ENCODE measurements at regions not wholly inside any gene's neighbourhood (a gene's known extent, or its start where the extent isn't known, plus 50 kb on each side); places are given as distances from the start of the nearest gene placed in this dataset.

DNA sequence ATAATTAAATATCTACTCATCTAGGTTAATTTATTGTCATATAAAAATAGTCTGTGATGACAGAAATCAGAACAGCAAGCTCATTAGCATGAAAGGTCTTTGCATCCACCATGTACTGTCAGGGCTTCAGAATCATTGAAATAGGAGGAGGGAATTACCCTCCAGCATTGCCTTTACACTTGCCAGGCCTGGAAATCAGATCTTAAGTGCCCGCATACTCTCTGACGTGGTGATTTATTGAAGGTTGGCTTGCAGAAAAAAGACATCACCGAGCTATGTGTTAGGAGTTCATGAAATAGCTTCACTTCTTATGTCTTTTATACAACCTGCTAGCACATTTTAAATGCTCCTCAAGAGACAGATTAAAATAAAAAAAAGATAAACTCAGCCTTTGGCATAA is 661.7 kb upstream of the SLITRK1 start:
- DNase-seq (no peak), ATAC-seq (no peak)
- intact Hi-C loops (cut with DNase I), result no loop called here

DNA sequence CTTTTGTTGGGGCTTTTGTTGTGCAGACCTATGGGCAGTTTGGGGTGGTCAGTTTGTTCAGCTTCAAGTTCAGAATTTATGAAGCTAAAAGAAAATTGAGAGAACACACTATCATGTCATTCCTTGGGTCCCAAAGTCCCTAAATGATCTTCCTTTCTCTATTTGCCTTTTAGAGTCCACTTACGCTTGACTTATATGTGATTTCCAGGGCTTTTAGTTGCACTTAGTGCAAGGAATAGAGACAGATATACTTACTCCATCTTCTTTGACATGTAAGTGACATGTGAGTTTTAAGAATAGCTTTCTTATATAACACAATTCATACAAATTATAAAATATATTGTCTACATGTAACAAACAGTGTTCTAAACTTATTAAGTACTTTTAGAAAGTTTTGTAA is 660.1 kb upstream of the SLITRK1 start:
- ATAC-seq, result no peak
- DNase-seq, result no peak
- intact Hi-C loops (cut with DNase I), result no loop called here

DNA sequence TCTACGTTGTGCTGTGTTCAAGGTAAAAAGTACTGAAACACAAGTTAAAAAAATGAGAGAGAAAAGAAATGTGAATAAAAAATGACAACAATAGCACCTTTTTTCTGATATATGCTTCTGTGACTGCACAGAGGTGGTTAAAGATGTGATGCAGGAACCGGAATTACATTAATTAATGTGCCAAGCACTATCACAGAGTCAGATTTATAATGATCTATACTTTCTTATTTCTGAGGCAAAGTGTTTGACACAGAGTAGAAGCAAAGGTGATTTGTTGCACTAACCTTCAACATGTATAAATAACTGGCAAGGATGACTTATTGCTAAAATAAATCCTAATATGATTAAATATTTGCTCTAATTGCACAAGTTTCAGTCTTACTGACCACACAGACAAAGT is 654.6 kb upstream of the SLITRK1 start:
- intact Hi-C loops (cut with DNase I), result no loop called here
- ATAC-seq, result no peak
- DNase-seq, result no peak

DNA sequence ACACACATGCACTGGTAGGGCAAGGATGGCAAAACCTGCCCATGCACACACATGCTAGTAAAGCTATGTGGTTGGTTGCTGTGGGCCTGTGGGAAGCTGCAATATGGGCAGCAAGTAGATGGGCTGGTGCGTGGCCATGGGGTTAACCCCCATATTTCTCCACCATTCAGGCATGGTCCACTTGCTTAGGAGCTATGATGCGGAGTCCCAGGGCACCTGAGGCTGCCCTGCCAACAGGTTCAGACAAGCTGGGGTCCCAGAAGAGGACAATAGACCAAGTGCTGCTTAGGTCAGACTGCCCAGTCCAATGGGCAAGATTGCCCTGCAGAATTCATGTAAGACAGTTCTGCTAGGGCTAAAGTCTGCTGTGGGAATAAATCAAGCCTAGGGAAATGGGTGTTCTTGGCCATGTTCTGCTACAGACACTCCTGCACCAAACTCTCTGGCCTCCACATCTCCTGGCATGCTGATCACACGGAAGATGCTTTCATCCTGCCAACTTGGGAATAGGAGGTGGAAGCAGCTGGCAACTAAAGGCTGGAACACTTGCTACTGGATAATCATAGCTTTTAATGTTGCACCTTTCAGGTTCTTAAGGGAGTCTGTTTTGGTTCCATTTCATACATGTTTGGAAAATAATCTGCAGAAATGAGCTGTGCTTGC is 646.3 kb upstream of the SLITRK1 start:
- no peak for ATAC-seq
- no peak for DNase-seq
- intact Hi-C loops (cut with DNase I), result no loop called here

DNA sequence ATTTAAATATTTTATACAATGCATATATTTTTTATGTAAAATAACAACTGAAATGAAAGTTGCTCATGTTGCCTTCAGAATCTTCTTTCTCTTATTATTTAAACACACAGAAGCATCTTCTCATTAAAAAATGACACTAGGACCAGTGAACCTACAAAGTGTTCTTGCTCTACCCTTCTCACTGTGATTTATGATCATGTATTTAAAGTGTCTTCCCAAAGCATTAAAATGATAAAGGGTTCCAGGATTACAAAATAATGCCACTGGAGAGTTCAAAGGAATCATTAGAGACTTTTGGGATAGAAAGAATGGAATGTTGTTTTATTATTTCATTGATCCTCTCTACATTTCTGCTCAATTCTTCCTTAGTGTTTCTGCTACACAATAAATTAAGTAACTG is 643.6 kb upstream of the SLITRK1 start:
- no peak for DNase-seq
- intact Hi-C loops (cut with DNase I), result no loop called here
- ATAC-seq, result no peak

DNA sequence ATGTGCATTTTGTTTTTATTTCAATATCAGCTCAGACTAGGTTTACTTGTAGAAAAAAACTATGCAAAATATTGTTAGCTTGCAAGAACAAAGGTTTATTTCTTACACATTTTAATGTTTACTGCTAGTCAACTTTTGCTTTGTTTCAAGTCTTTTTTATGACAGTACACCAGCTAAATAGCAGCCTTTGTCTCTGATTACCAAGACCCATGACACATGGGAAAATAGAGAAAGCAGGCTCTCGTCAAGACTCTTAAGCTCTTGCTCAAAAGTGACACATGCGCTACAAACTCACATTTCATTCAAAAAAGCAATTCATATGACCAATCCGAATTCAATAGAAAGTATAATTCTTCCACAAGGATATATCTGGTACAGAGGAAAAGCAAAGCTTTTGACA is 642.3 kb upstream of the SLITRK1 start:
- intact Hi-C loops (cut with DNase I), result no loop called here
- DNase-seq (no peak), ATAC-seq (no peak)

DNA sequence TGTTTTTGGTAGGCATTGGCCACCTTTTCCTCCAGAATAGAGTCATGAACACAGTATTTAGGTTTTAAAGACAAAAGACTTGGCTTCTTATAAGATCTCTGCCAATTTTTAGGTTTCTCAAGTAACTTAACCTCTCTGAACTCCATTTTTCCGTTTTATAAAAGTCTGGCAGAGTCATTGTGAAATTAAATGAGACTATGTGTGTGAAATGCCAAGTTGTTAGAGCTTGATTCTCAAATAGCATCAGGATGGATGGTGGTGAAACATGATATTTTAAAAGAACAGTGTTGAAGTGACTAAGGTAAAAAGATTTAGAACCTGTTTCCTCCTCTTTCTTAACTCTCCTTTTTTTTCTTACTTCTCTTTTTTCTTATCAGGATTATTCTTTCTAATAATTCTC is 617.7 kb upstream of the SLITRK1 start:
- ATAC-seq (no peak), DNase-seq (no peak)
- intact Hi-C loops (cut with DNase I), result no loop called here

DNA sequence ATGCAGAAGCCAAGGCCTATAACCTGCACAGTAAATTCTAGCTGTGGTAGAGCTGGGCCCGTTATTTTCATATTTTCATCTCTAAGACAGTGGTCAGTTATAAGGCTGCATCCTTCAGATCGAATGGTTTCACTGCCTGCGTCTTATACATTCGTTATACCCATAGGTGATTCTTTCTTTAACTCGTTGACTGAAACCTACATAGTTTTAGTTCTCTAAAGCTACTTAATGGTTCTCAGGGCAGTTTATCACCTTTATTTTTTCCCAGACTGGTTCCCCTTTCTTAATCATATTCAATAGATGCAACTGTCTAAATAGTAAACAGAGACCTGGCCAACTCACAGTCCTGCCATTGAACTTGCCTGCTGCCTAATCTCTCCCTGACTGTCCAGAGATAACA is 615.3 kb upstream of the SLITRK1 start:
- ATAC-seq, result no peak
- DNase-seq, result no peak
- intact Hi-C loops (cut with DNase I), result no loop called here

DNA sequence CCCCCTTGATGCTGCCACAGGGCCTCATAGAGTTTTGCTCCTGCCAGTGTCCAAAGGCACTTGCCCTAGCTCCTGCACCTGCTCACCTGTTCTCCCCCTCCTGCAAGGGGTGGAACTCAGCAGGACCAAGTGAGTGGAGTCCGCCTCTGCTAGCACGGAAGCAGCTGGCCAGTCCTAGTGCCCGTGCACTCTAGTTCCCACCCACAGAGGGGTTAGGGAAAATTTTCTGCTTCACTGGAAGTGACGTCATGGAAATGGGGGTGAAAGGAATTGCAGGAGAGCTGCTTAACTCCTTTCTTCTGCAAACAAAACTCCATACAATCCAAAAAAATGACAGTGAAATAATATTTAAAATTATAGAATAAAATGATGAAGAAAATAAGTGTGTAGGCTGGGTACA is 609.7 kb upstream of the SLITRK1 start:
- DNase-seq, result no peak
- ATAC-seq, result no peak
- intact Hi-C loops (cut with DNase I), result no loop called here

DNA sequence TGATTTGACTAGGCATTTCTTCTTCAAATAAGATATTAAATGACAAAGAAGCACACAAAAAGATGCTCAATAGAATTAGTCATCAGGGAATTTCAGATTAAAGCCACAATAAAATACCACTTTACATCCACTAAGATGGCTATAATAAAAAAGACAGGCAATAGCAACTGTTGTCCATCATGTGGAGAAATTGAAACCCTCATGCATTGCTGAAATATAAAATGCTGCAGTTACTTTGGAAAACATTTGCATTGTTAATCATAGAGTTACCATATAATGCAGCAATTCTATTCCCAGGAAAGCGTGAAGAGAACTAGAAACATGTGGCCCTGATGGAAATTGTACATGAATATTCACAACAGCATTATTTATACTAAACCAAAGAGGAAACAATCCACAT is 605.5 kb upstream of the SLITRK1 start:
- ATAC-seq (no peak), DNase-seq (no peak)
- intact Hi-C loops (cut with DNase I), result no loop called here

DNA sequence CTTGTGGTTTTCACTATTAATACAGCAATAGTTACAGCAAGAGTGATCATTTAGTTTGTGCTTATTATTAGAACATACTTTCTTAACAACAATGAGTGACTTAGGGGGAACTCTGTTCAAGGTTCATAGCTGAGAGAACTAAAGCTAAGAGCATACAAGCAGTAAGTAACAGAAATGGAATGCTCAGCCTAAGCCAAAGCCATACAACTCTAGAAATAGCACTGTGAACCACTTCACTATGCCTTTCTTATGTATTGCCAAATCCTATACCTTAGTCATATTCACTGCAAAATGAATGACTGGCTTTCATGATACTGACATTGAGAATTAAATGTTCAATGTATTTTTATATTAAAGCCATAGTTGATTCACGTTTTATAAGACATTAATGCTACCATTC is 599.7 kb upstream of the SLITRK1 start:
- intact Hi-C loops (cut with DNase I), result no loop called here
- ATAC-seq (no peak), DNase-seq (no peak)

DNA sequence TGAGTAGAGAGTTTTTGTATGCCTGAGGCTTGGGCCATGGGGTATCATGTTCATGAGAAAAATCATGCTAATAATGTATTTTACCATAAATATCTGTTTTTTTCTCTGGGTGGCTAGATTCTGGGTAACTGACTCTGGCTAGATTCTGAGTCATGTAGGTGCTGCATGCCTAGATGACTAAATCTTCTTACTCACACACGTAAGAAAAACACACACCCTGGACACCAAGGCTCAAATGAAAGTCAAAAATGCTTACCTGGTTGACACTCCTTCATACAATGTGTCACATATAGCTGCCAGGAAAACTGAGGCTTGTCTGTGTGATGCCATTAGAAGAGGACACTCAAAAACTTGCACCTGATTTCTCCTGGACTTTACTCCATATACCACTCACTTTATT is 597.4 kb upstream of the SLITRK1 start:
- DNase-seq (no peak), ATAC-seq (no peak)
- intact Hi-C loops (cut with DNase I), result no loop called here

DNA sequence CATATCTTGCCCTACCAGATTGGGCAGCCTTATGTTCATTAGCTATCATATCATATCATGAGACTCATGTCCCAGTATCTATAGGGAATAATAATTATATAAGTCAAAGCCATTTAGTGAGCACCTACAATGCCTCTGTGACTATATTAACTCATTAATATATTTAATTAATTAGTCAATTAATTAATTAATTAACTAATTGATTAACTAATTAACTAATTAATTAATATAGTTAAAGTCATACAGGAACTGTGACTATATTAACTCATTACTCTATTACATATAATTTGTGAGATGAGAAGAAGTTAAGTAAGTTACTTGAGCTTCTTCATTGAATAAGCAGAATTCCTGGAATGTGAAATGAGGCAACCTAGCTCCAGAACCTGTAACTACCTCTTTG is 588.3 kb upstream of the SLITRK1 start:
- ATAC-seq (no peak), DNase-seq (no peak)
- intact Hi-C loops (cut with DNase I), result no loop called here

DNA sequence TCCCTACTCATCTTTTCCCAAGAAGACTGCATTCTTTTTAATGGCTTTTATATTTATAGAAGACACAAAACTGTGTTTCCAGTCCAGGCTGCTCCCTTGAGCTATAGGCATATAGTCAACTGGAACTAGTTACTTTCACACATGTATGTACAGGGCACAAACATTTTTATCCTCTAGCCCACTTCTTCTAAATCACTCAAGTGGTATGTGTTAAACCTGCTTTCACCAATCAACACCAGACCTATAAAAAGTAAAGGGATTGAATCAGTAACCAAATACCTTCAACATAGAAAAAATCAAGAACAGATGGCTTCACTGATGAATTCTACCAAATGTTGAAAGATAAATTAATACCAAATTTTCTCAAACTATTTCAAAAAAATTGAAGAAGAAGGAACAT is 584.2 kb upstream of the SLITRK1 start:
- ATAC-seq (no peak), DNase-seq (no peak)
- intact Hi-C loops (cut with DNase I), result no loop called here

DNA sequence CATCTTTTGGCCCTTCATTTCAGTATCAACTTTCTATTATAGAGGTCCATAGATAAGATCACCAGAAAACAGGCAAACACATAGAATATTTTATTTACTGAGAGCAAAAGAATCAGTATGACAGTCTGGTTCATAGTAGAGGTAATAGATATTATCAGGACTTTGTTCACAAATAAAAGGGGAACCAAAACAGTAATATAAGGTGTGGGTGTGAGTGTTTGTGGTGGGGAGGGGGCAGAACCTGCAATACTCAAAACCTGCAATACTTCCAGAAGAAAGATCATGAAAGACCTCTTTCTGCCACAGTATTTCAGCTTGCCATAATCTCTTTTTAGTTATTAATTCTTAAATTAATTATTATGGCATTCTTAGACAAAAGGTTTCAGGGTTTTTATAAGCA is 578.7 kb upstream of the SLITRK1 start:
- intact Hi-C loops (cut with DNase I), result no loop called here
- no peak for ATAC-seq

DNA sequence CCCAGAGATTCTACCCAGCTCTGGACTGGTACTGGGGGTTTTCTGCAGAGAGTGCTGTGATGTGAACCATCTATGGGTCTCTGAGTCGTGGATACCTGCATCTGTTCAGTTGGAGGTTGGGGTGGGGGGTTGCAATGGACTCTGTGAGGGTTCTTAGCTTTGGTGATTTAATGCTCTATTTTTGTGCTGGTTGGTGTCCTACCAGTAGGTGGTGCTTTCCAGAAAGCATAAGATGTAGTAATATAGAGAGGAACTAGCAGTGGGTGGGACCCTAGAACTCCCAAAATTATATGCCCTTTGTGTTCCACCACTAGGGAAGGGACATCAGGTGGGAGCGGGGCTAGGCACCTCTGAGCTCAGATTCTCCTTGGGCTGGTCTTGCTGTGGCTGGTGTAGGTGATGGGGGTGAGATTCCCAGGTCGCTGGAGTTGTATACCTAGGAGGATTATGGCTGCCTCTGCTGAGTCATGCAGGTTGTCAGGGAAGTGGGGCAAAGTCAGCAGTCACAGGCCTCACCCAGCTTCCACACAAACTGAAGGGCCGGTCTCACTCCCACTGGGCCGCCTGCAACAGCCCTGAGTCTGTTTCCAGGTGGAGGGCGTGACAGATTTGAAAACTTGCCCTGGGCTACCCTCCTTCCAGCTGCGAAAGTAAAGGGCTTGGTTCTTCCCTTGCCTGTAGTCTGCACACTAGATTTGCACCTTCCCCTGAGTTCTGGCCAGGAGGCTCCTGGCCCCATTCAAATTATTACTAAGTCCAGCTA is 573.0 kb upstream of the SLITRK1 start:
- intact Hi-C loops (cut with DNase I), result no loop called here
- ATAC-seq (no peak), DNase-seq (no peak)

More for the DNA sequence above, 578.7 kb upstream of the SLITRK1 start:
- no peak for DNase-seq

DNA sequence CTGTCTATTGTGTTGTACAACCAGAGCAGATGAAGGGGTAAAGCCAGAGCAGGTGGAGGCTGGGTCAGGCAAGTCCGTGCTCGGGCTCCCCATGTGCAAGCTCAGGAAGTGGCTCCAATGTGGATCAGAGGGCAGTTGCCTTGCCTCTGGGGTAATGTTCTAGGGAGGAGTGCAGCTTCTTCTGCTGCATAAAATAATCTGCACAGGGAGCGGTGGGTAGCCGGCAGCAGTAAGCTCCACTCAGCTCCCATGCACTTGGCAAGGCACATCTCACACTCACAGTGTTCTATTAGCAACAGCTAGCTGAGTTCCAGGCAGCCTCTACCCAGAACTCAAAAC is 565.3 kb upstream of the SLITRK1 start:
- ATAC-seq, result no peak
- intact Hi-C loops (cut with DNase I), result no loop called here
- no peak for DNase-seq

DNA sequence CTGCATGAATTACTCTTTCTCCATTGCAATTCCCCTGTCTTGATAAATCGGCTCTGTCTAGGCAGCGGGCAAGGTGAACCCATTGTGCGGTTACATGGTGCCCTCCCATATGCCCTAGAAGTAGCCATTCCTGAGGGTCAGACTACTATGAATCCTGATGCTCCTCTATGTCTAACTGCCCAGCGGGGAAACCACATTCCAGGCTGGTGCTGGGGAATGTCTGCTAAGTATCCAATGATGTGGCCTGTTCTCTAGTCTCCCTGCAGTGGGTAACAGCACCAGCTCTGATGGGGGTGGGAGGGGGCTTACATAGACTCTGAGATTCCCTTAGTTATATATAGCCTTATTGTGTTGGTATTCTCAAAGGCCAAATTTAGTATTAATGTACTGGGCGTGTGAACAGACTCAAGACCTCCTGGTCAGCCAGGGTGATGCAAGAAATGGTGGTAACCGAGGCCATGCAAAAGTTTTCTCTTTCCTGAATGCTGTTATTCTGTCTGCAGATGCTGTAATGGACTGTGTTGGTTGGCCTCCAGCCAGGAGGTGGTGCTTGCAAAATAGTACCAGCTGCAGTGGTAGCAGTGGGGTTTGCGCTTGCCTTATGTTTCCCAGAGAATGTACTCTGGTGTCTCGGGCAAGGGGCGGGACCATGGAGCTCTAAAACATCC is 564.8 kb upstream of the SLITRK1 start:
- intact Hi-C loops (cut with DNase I), result no loop called here
- DNase-seq (no peak), ATAC-seq (no peak)

DNA sequence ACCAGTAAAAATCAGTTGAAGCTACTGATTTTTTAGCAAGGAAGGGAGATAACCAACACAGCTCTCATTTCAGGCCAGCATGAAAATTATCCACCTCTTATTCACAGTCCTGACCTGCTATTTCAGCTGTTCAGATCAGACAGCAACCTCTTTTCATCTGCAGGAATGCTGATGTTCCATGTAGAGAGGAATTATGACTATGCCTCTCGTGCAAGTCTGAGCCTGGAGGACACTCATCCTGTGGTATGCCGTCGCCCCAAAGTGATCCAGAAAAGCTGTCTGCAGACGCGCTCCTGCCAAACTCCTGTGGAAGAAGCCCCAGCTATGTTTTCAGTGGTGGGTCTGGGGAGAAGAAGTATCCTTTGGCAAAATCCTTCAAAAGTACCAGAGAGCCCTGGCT is 563.5 kb upstream of the SLITRK1 start:
- ATAC-seq (no peak), DNase-seq (no peak)
- intact Hi-C loops (cut with DNase I), result no loop called here

DNA sequence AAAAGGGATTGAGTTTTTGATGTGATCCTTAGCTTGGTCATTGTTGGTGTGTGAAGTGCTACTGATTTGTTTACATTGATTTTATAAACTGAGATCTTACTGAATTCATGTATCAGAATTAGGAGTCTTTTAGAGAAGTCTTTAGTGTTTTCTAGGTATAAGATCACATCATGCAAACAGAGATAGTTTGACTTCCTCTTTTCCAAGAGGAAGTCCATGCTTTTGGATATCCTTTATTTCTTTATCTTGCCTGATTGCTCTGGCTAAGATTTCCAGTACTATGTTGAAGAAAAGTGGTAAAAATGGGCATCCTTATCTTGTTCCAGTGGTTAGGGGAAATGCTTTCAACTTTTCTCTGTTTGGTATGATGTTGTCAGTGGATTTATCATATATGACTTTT is 561.2 kb upstream of the SLITRK1 start:
- no peak for ATAC-seq
- no peak for DNase-seq
- intact Hi-C loops (cut with DNase I), result no loop called here

DNA sequence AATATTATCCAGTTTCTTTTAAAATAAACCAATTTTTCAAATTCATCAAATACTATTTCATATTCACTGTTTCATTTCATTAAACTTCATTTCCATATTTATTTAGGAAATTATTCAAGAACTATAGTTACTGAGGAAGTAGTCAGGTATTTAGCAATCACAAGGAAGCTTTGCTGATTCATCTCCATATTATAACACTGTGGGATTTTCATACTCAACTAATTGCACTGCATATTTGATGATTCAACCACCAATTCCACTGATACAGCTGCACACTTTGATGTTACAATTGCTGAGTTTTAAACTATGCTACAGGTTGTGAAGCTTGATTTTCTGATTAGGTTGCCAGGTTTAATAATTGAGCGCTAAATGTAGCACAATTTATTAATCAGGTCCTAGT is 556.8 kb upstream of the SLITRK1 start:
- no peak for ATAC-seq
- intact Hi-C loops (cut with DNase I), result no loop called here
- no peak for DNase-seq
